AG10803 (cell line): ENCODE measurements at regions not wholly inside any gene's neighbourhood (a gene's known extent, or its start where the extent isn't known, plus 50 kb on each side); places are given as distances from the start of the nearest gene placed in this dataset.

Experiments used
- DNase-seq: peaks from one replicate; pipeline ENCODE4 v3.0.0; 2010; ENCODE audit warnings: low read depth
- H3K4me3 ChIP-seq: 2 replicates; pipeline ENCODE4 v1.5.1; 2011; ENCODE audit warnings: mild to moderate bottlenecking, low read length, control low read depth
- TF ChIP-seq, protein P1 (sequence below): conservative IDR thresholded peaks from 2 replicates; pipeline ENCODE4 v1.5.1; 2011; ENCODE audit warnings: mild to moderate bottlenecking, low read length, control low read depth, inconsistent platforms

GRCh38 chr10:107423903-107424302 lies 259.4 kb upstream of the SORCS1 start:
- no peak overlapping the region for H3K4me3 ChIP-seq
- DNase-seq = no peak
- TF ChIP-seq, protein P1, sequence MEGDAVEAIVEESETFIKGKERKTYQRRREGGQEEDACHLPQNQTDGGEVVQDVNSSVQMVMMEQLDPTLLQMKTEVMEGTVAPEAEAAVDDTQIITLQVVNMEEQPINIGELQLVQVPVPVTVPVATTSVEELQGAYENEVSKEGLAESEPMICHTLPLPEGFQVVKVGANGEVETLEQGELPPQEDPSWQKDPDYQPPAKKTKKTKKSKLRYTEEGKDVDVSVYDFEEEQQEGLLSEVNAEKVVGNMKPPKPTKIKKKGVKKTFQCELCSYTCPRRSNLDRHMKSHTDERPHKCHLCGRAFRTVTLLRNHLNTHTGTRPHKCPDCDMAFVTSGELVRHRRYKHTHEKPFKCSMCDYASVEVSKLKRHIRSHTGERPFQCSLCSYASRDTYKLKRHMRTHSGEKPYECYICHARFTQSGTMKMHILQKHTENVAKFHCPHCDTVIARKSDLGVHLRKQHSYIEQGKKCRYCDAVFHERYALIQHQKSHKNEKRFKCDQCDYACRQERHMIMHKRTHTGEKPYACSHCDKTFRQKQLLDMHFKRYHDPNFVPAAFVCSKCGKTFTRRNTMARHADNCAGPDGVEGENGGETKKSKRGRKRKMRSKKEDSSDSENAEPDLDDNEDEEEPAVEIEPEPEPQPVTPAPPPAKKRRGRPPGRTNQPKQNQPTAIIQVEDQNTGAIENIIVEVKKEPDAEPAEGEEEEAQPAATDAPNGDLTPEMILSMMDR = no peak

DNA sequence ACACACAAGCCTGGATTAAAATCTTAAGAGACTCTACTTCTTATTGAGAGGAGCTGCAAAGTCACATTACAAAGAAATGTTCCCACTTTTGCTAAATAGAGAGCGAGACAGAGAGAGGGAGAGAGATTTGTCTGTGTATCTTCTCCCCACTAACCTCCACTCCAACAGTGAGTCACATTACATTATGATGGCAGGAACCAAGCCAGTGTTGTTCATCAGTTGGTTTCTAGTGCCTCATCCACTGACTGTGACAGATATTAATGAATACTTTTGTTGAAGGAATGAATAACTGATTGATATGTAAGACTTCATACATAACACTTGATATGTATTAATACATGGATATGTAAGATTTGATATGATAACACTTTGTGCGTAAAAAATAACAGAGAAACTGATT lies 258.2 kb upstream of the SORCS1 start:
- TF ChIP-seq, protein P1 = no peak
- no peak for DNase-seq
- no peak overlapping the region for H3K4me3 ChIP-seq

- DNase-seq = no peak
Measured at GRCh38 chr10:107420196-107420595, 255.7 kb upstream of the SORCS1 start.

GRCh38 chr10:107418085-107418806 lies 253.7 kb upstream of the SORCS1 start:
- no peak for DNase-seq
- TF ChIP-seq, protein P1 = no peak
- no peak overlapping the region for H3K4me3 ChIP-seq

More at GRCh38 chr10:107420196-107420595, 255.7 kb upstream of the SORCS1 start:
- TF ChIP-seq, protein P1 = no peak
- H3K4me3 ChIP-seq = no peak overlapping the region

GRCh38 chr10:107417446-107417845 lies 252.9 kb upstream of the SORCS1 start:
- no peak overlapping the region for H3K4me3 ChIP-seq
- no peak for DNase-seq
- TF ChIP-seq, protein P1 = no peak

DNA sequence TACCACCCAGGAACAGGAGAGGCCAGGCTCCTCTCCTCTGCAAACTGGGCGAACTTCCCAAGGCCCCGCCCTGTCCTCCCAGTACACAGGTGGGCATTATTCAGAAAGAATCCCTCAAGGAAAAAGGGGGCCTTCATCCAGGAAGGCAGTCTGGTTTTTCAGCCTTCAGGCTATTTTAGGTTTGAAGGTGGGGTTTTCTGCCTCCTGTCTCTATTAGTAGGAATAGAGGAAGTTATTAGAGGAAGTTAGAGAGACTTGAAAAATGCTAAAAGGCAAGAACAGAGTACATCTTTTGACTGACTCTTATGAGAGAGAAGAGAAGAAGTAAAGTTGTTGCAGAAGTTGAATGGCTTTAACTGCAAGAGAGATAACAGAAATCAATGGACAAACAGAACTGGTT lies 250.9 kb upstream of the SORCS1 start:
- DNase-seq = no peak
- TF ChIP-seq, protein P1 = no peak
- no peak overlapping the region for H3K4me3 ChIP-seq

DNA sequence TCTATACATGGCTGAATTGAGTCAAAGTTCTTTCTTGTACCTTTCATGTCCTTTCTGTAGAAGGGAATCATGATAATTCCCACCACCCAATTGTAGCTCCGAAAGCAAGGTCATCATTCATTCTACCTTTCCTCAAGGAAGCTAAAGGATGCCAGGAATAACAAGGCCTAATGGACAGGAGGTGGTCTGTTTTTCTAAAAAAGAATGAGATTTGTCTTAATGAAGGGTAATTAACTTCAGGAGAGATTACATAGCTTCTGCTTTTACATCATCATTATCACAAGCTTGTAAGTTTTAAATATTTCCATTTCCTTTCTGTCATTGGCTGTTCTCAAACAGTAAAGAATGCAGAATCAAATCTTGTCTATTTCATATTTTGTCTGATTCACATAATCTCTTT lies 249.5 kb upstream of the SORCS1 start:
- H3K4me3 ChIP-seq = no peak overlapping the region

More for the DNA sequence above, 249.5 kb upstream of the SORCS1 start:
- TF ChIP-seq, protein P1 = no peak
- no peak for DNase-seq
